ENCODE measurements at regions not wholly inside any gene's neighbourhood (a gene's known extent, or its start where the extent isn't known, plus 50 kb on each side); places are given as distances from the start of the nearest gene placed in this dataset.

DNA sequence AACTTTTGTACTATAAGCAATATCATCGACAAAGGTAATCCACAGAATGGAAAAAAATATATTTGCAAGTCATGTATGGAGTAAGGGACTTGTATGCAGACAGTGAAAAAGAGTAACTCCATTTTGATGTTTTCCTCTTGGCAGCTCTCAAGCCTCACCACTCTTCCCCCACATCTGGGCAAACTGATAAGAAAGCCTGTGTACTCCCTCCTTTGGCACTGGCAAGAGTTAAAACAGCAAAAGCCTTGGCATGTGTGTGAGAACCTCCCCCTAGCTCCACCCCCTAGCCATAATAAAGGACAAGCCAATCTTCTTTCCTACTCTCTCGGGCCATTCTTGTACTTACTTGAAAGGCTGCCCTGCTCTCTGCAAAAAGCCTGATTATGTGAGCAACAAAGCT lies 335.2 kb downstream of the LRATD1 start:
- Histone ChIP-seq H3K4me2 (ENCODE audit: low read length, poor library complexity, severe bottlenecking) (no peak overlapping the region), H3K9ac (ENCODE audit: low read length) (no peak overlapping the region), H3K36me3 (ENCODE audit: control insufficient read depth in 1 of 2, insufficient read depth in 2 of 2, low read depth in 1 of 2, low read length in 2 of 2) (no peaks in the 10 kb centered on the region)

DNA sequence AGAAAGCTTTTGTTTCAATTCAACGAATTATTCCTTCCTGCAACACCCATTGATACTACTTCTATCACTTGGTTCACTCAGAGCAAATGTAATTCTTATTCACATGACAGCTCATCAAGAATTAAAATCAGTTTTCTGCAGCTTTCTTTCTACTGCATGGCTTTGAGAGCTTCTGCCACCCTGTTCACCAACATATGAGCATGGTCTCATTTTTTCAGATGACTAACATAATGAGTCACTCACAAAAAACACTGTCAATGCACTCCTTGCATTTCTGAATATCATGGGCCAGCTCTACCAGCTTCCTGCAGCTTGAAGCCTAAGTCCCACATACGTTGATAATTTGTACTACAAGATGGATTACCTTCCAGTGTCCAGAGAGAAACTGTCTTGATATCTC lies 342.9 kb downstream of the LRATD1 start:
- Histone ChIP-seq H2BK12ac (ENCODE audit: low read length in 2 of 2) (no peak overlapping the region), H3K27ac (ENCODE audit: low read length, poor library complexity, severe bottlenecking) (no peak overlapping the region), H2BK120ac (ENCODE audit: low read depth, low read length) (no peak overlapping the region), H2BK15ac (ENCODE audit: low read depth, poor library complexity, severe bottlenecking) (no peak overlapping the region), H3K14ac (ENCODE audit: low read length in 2 of 2) (no peak overlapping the region), H3K9ac (ENCODE audit: low read length) (no peak overlapping the region), H3K9me3 (ENCODE audit: control insufficient read depth, low read length) (no peaks in the 10 kb centered on the region), H3K27me3 (ENCODE audit: control insufficient read depth in 1 of 2, insufficient read depth in 1 of 2, low read length in 2 of 2) (no peaks in the 10 kb centered on the region), H3K79me1 (replicated peaks; ENCODE audit: low read length, poor library complexity, severe bottlenecking) (no peaks in the 10 kb centered on the region), H3K23ac (ENCODE audit: low read length in 2 of 2) (no peak overlapping the region), H3K4me2 (ENCODE audit: low read length, poor library complexity, severe bottlenecking) (no peak overlapping the region), H2BK5ac (ENCODE audit: low read depth, low read length, poor library complexity, severe bottlenecking) (no peak overlapping the region), H3K4ac (ENCODE audit: low read depth in 1 of 2, low read length in 2 of 2) (no peak overlapping the region), H2AK5ac (ENCODE audit: low read length, severe bottlenecking) (no peak overlapping the region), H3K36me3 (ENCODE audit: control insufficient read depth in 1 of 2, insufficient read depth in 2 of 2, low read depth in 1 of 2, low read length in 2 of 2) (no peaks in the 10 kb centered on the region), H2AFZ (ENCODE audit: low read depth, low read length) (no peak overlapping the region), H4K8ac (ENCODE audit: low read length) (no peak overlapping the region), H3K4me1 (ENCODE audit: control insufficient read depth, insufficient read depth, low read depth, low read length) (no peaks in the 10 kb centered on the region), H3K4me3 (ENCODE audit: insufficient read depth in 1 of 2, low read depth in 1 of 2, low read length in 2 of 2) (no peak overlapping the region), H3K18ac (ENCODE audit: low read depth in 1 of 2, low read length in 2 of 2) (no peak overlapping the region), H4K91ac (ENCODE audit: low read length) (no peak overlapping the region)
- DNase-seq: no peak
- WGBS: 63% methylated on average over 1 of the region's 2 CpGs

More for the DNA sequence above, 335.2 kb downstream of the LRATD1 start:
- Histone ChIP-seq H3K23ac (ENCODE audit: low read length in 2 of 2) (no peak overlapping the region), H3K4ac (ENCODE audit: low read depth in 1 of 2, low read length in 2 of 2) (no peak overlapping the region), H2BK5ac (ENCODE audit: low read depth, low read length, poor library complexity, severe bottlenecking) (no peak overlapping the region), H3K14ac (ENCODE audit: low read length in 2 of 2) (no peak overlapping the region), H2AK5ac (ENCODE audit: low read length, severe bottlenecking) (no peak overlapping the region), H3K27ac (ENCODE audit: low read length, poor library complexity, severe bottlenecking) (no peak overlapping the region), H4K91ac (ENCODE audit: low read length) (no peak overlapping the region), H3K4me3 (ENCODE audit: insufficient read depth in 1 of 2, low read depth in 1 of 2, low read length in 2 of 2) (no peak overlapping the region), H3K9me3 (ENCODE audit: control insufficient read depth, low read length) (no peaks in the 10 kb centered on the region), H2BK120ac (ENCODE audit: low read depth, low read length) (no peak overlapping the region), H3K18ac (ENCODE audit: low read depth in 1 of 2, low read length in 2 of 2) (no peak overlapping the region), H2AFZ (ENCODE audit: low read depth, low read length) (no peak overlapping the region), H3K4me1 (ENCODE audit: control insufficient read depth, insufficient read depth, low read depth, low read length) (no peaks in the 10 kb centered on the region), H3K79me1 (replicated peaks; ENCODE audit: low read length, poor library complexity, severe bottlenecking) (no peaks in the 10 kb centered on the region), H4K8ac (ENCODE audit: low read length) (no peak overlapping the region), H2BK15ac (ENCODE audit: low read depth, poor library complexity, severe bottlenecking) (no peak overlapping the region), H3K27me3 (ENCODE audit: control insufficient read depth in 1 of 2, insufficient read depth in 1 of 2, low read length in 2 of 2) (no peaks in the 10 kb centered on the region), H2BK12ac (ENCODE audit: low read length in 2 of 2) (no peak overlapping the region)
- DNase-seq: no peak
- 25% methylated on average over 1 of the region's 2 CpGs for WGBS

DNA sequence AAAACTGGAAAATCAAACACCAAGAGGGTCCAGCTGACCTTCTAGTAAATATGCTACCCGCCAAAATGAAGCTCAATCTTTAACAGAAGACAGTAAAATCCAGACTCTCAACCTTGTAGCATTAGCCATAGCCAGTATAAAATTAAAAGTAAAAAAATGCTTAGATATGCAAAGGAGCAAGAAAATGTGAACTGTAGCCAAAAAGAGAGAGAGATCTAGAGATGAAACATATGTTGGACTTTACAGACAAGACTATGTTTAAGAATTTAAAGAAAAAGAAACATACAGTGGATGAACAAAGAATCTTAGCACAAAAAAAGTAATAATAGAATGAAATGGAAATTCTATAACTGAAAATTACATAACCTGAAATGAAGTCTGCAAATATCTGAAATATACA lies 344.5 kb downstream of the LRATD1 start:
- Histone ChIP-seq H3K23ac (ENCODE audit: low read length in 2 of 2) (no peak overlapping the region), H2BK5ac (ENCODE audit: low read depth, low read length, poor library complexity, severe bottlenecking) (no peak overlapping the region), H2AK5ac (ENCODE audit: low read length, severe bottlenecking) (no peak overlapping the region), H3K14ac (ENCODE audit: low read length in 2 of 2) (no peak overlapping the region), H3K9ac (ENCODE audit: low read length) (no peak overlapping the region), H3K9me3 (ENCODE audit: control insufficient read depth, low read length) (no peaks in the 10 kb centered on the region), H3K4me3 (ENCODE audit: insufficient read depth in 1 of 2, low read depth in 1 of 2, low read length in 2 of 2) (no peak overlapping the region), H4K8ac (ENCODE audit: low read length) (no peak overlapping the region), H2BK12ac (ENCODE audit: low read length in 2 of 2) (no peak overlapping the region), H2AFZ (ENCODE audit: low read depth, low read length) (no peak overlapping the region), H2BK15ac (ENCODE audit: low read depth, poor library complexity, severe bottlenecking) (no peak overlapping the region), H4K91ac (ENCODE audit: low read length) (no peak overlapping the region), H3K4me1 (ENCODE audit: control insufficient read depth, insufficient read depth, low read depth, low read length) (no peaks in the 10 kb centered on the region), H3K27ac (ENCODE audit: low read length, poor library complexity, severe bottlenecking) (no peak overlapping the region), H3K79me1 (replicated peaks; ENCODE audit: low read length, poor library complexity, severe bottlenecking) (no peaks in the 10 kb centered on the region), H3K27me3 (ENCODE audit: control insufficient read depth in 1 of 2, insufficient read depth in 1 of 2, low read length in 2 of 2) (no peaks in the 10 kb centered on the region), H3K18ac (ENCODE audit: low read depth in 1 of 2, low read length in 2 of 2) (no peak overlapping the region), H2BK120ac (ENCODE audit: low read depth, low read length) (no peak overlapping the region), H3K4me2 (ENCODE audit: low read length, poor library complexity, severe bottlenecking) (no peak overlapping the region), H3K4ac (ENCODE audit: low read depth in 1 of 2, low read length in 2 of 2) (no peak overlapping the region), H3K36me3 (ENCODE audit: control insufficient read depth in 1 of 2, insufficient read depth in 2 of 2, low read depth in 1 of 2, low read length in 2 of 2) (no peaks in the 10 kb centered on the region)
- DNase-seq: no peak
- WGBS: no CpG with 5 or more reads among the region's 1 CpG

DNA sequence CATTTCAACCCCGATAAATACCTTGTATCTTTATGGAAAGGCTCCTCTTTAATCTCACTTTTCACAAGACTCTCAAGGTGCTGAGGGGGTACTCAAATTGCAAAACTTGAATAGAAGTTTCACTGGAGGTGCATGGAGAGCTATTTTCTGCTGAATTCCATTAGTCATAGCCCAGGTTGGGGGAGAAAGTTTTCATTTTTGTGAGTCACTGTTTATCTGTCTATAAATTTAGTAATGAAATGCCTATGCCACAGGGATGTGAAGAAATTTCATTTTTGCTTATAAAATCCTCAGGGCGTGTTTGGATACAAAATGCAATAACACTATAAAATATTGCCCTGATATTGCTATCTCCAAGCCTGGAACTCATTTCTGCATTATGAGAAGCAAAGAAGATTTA lies 346.3 kb downstream of the LRATD1 start:
- Histone ChIP-seq H3K18ac (ENCODE audit: low read depth in 1 of 2, low read length in 2 of 2) (no peak overlapping the region), H3K4me3 (ENCODE audit: insufficient read depth in 1 of 2, low read depth in 1 of 2, low read length in 2 of 2) (no peak overlapping the region), H4K8ac (ENCODE audit: low read length) (no peak overlapping the region), H3K9ac (ENCODE audit: low read length) (no peak overlapping the region), H3K4me1 (ENCODE audit: control insufficient read depth, insufficient read depth, low read depth, low read length) (no peaks in the 10 kb centered on the region), H4K91ac (ENCODE audit: low read length) (no peak overlapping the region), H3K36me3 (ENCODE audit: control insufficient read depth in 1 of 2, insufficient read depth in 2 of 2, low read depth in 1 of 2, low read length in 2 of 2) (no peaks in the 10 kb centered on the region), H3K79me1 (replicated peaks; ENCODE audit: low read length, poor library complexity, severe bottlenecking) (no peaks in the 10 kb centered on the region), H2BK5ac (ENCODE audit: low read depth, low read length, poor library complexity, severe bottlenecking) (no peak overlapping the region), H3K4ac (ENCODE audit: low read depth in 1 of 2, low read length in 2 of 2) (no peak overlapping the region), H2AK5ac (ENCODE audit: low read length, severe bottlenecking) (no peak overlapping the region), H3K23ac (ENCODE audit: low read length in 2 of 2) (no peak overlapping the region), H2AFZ (ENCODE audit: low read depth, low read length) (no peak overlapping the region), H3K27ac (ENCODE audit: low read length, poor library complexity, severe bottlenecking) (no peak overlapping the region), H2BK12ac (ENCODE audit: low read length in 2 of 2) (no peak overlapping the region), H3K14ac (ENCODE audit: low read length in 2 of 2) (no peak overlapping the region), H3K9me3 (ENCODE audit: control insufficient read depth, low read length) (no peaks in the 10 kb centered on the region), H3K4me2 (ENCODE audit: low read length, poor library complexity, severe bottlenecking) (no peak overlapping the region), H2BK15ac (ENCODE audit: low read depth, poor library complexity, severe bottlenecking) (no peak overlapping the region), H2BK120ac (ENCODE audit: low read depth, low read length) (no peak overlapping the region), H3K27me3 (ENCODE audit: control insufficient read depth in 1 of 2, insufficient read depth in 1 of 2, low read length in 2 of 2) (no peaks in the 10 kb centered on the region)
- DNase-seq: no peak
- WGBS: 50% methylated on average over 1 of the region's 2 CpGs

All from mesenchymal stem cell (in vitro differentiated cells and primary cell).